SH-SY5Y (cell line): ENCODE measurements at regions not wholly inside any gene's neighbourhood (a gene's known extent, or its start where the extent isn't known, plus 50 kb on each side); places are given as distances from the start of the nearest gene placed in this dataset.

Experiments used
- GATA2 ChIP-seq: IDR thresholded peaks from 2 replicates; pipeline ENCODE4 v1.6.1; 2011; ENCODE audit warnings: mild to moderate bottlenecking, low read depth, low read length
- GATA3 ChIP-seq: IDR thresholded peaks from 2 replicates; pipeline ENCODE4 v1.6.1; 2011; ENCODE audit warnings: low read depth, mild to moderate bottlenecking, low read length, moderate library complexity

GRCh38 chr6:139757784-139758183 lies 383.3 kb upstream of the CITED2 start:
- TF ChIP-seq GATA2 (no peak), GATA3 (no peak)

DNA sequence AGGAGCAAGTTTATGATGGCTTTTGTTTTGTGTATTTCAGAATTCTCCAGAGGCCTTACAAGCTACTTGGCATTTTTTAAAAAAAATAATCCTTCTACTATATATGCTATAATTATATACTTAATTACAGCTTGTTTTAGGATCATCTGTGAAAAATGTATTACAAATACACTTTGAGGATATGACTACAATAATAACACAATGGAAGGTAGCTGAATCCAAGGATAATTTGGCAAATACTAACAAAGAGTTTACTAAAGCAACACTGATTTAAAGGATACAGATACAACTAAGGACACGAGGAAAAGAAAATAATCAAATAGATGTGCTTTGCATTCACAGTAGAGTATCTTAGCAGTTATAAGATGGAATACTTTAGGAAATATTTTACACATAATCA lies 381.9 kb upstream of the CITED2 start:
- TF ChIP-seq GATA3 (no peak), GATA2 (no peak)

- no peak for TF ChIP-seq GATA3
- TF ChIP-seq GATA2, result no peak
These were observed 380.7 kb upstream of the CITED2 start for GRCh38 chr6:139754898-139755775.

- TF ChIP-seq GATA2 (no peak), GATA3 (no peak)
These were observed 378.9 kb upstream of the CITED2 start for GRCh38 chr6:139753198-139753861.

- no peak for TF ChIP-seq GATA2
These were observed 377.6 kb upstream of the CITED2 start for GRCh38 chr6:139752086-139752485.

DNA sequence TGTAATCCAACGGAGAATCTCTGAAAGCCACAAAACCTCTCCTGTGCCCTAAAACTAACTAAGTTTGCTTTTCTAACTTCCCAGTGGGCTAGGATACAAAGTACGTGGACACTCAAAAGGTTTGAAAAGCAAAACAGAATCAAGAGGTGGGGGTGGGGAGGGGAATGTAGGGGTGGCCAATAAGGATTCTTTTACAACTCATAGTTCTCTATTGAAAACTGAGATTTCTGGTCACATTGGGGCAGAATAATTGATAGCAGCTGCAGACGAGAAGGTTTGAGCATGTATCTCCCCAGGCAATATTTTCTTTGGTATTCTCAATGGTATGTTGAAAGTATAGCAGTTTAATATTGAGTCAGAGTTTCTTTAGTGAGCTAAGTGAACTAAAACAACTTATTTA lies 376.7 kb upstream of the CITED2 start:
- TF ChIP-seq GATA2 (no peak), GATA3 (no peak)

- TF ChIP-seq GATA3, result no peak
- no peak for TF ChIP-seq GATA2
These were observed 374.1 kb upstream of the CITED2 start for GRCh38 chr6:139748353-139749146.

- no peak for TF ChIP-seq GATA2
- TF ChIP-seq GATA3, result no peak
These were observed 372.7 kb upstream of the CITED2 start for GRCh38 chr6:139747154-139747553.

DNA sequence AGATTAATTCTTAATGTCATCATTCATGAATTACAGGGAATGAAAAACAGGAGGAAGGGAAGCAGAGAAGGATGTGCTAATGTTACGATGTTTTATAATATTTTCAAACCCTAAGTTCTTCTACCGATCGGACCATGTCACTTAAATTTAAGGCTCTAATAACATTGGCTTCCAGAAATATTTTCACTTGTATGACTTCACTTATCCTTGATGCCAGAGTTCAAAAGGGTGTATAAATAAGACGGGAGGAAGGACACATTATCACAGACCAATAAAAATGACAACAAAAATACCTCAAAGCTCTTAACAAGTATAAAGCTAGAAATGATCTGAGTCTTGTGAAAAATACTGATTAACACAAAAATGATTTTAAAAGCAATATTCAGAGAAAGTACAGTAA lies 370.4 kb upstream of the CITED2 start:
- TF ChIP-seq GATA2 (no peak), GATA3 (no peak)

DNA sequence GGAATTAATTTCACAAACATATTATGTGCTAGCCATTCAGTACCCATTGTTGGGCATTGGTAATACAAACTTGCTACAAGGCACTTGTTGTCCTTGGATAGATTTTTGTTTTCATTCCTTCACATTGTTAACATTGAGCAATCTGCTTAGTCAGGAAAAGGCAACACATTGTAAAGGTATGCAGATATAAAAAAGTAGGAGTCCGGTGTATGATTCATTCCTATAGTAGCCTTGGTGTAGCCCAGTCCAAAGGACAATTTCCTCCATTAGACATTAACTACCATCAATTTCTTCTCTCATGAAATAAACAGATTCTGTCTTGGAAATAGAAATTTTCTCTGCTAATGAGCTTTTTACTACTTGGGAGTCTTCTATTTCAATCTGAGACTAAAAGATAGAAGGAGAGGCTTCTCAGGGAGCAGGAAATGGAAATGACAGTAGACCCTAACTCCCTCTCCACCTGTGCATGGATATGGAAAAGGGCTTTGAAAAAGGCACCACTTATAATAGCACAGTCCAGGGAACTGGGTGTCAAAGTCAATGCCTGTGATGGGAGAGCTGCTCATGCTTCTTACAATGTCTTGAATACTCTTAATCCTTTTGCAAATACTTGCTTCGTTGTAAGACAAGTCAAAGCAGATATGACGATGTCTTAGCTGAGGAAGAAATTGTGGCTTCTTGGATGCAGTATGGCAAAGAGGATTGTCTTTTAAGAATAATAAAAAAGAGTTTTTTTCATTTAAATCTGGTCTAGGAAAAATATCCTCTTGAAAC lies 369.4 kb upstream of the CITED2 start:
- TF ChIP-seq GATA2 (no peak), GATA3 (no peak)

DNA sequence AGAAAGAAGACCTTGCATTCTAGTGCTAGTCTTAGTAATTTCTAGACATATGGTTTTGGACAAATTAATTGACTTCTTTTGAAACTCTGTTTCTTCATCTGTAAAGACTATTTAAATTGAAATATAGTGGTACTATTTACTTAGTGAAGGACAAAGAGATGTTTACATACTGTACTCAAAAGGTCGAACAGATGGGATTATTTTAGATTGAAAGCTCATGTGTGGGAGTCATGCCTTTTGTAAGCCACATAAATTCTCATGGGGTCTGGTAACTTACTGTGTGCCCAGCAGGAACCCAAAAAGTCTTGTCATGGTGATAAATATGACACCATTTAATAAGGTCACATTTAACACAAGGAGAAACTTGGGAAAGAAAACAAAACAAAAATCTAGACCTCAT lies 368.2 kb upstream of the CITED2 start:
- no peak for TF ChIP-seq GATA3
- TF ChIP-seq GATA2, result no peak

DNA sequence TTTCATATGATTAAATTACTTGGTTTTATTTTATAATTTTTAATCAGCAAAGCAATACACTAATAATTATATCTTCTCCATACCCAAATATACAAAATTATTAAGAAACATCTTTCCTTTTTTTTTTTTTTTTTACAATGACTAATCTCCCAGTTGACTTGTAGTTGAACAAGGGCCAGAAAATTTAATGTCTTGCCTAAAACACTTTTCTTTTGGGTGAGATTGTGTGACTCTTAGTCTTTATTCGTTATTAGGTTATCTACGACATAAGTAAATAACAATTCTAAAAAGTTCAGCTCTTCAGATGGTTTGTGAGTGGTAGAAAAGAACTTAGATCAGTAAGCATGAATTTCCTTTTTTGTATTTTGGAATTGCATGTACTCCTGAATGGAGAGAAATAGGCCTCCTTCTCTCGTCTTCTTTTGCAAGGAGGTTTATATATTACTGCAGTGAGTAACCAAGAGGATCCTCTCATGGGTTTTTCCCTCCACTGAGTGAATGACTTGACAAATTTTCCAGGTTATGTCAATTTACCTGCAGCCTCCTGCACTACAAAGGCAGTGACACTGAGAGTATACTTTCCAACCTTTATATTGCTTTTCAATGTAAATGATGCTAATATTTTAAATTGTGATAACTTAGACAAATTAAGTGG lies 364.5 kb upstream of the CITED2 start:
- no peak for TF ChIP-seq GATA3
- TF ChIP-seq GATA2, result no peak

GRCh38 chr6:139736325-139736906 lies 362.0 kb upstream of the CITED2 start:
- TF ChIP-seq GATA2, result no peak
- TF ChIP-seq GATA3, result no peak
